Spleen (tissue), 7 donors: ENCODE measurements at regions not wholly inside any gene's neighbourhood (a gene's known extent, or its start where the extent isn't known, plus 50 kb on each side); places are given as distances from the start of the nearest gene placed in this dataset.

ENCODE experiments used
- CTCF ChIP-seq, 11 experiments: fragments of 200-600 bp in 7 of 11; fragments of 450-650 bp in 4 of 11; sonication (generic) in 4 of 11; IDR thresholded peaks in 8 of 11; conservative IDR thresholded peaks in 3 of 11; 1 replicate in 7 of 11; 2 replicates in 4 of 11; pipeline versions ENCODE4 v1.4.0 to v1.8.0; 2016 to 2021; ENCODE audit warnings: antibody characterized with exemption in 11 of 11, inconsistent platforms in 4 of 11, mild to moderate bottlenecking in 1 of 11
- POLR2A ChIP-seq, 3 donors: fragments of 450-650 bp; IDR thresholded peaks; one replicate each; pipeline ENCODE4 v1.5.1; 2017; ENCODE audit warnings: antibody characterized with exemption in 3 of 3, mild to moderate bottlenecking in 1 of 3
- donor health status: DM: no; HTN: no; CAD: no; lungs with moderate emphysema.
- donor health status: DM: no; HTN: no; CAD: no.
- donor health status: DM: no; HTN: no; CAD: no.

DNA sequence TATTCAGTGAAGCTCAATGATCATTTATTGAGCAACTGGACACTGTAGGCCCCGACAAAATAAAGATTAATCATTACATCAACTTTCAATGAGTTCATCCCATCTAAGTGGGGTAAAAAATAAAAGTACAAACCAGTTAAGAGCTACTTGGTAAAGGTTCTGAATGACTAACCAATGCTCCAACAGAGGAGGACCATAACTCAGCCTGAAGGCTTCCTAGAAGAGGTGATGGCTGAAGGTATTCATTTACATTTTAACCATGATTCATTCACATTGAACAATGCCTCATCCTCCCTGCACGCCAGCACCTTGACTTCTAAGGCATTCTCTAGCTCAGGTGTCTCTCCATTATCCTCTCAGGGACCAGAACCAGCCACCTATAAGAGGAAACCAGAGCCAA lies 201.4 kb downstream of the ZNF462 start:
- TF ChIP-seq CTCF (IDR thresholded peaks at IDR 0.05 in 8 of 11, conservative IDR thresholded peaks at IDR 0.05 in 3 of 11), result no peak
- no peak for TF ChIP-seq POLR2A (IDR thresholded peaks at IDR 0.05)
